D341Med (cell line): ENCODE measurements at regions not wholly inside any gene's neighbourhood (a gene's known extent, or its start where the extent isn't known, plus 50 kb on each side); places are given as distances from the start of the nearest gene placed in this dataset.

Experiments
- DNase-seq: peaks from one replicate; pipeline ENCODE4 v3.0.0; 2012; ENCODE audit warnings: low spot score

GRCh38 chr5:113800686-113801085 lies 287.2 kb downstream of the YTHDC2 start:
- no peak for DNase-seq

DNA sequence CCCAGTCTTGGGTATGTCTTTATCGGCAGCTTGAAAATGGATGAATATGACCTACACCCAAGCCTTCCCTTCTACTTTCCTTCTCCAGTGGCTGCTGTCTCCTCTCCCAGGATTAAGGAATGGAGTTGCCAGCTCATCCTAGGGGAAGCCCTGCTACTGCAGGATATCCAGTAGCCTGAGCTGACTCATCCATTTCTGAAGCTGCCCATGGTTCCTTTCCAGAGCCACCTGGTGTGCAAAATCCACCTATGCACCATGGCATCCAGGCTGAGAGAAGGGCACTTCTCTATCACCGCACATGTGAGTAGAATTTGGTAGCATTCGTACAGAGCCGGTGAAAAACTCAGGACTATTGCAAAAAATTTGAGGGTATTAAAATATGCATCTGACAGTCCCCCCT lies 290.8 kb downstream of the YTHDC2 start:
- no peak for DNase-seq

DNA sequence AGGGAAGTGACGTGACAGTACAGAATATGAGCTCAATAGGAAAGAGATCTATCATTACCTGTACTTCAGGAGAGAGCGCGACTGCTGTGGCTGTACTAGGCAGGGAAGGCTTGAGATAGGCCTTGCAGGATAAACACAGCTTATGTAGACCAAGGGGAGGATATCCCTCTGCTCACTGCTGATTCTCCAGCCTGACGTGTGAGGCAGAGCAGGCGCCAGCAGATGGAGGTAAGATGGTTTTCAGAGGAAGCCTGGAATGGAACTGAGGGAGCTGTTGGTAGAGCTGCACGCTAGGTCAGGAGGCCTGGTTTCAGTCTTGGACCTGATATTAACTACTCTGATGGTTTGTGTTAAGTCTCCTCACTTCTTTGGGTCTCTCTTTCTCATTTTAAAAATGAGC lies 291.4 kb downstream of the YTHDC2 start:
- DNase-seq = no peak

DNA sequence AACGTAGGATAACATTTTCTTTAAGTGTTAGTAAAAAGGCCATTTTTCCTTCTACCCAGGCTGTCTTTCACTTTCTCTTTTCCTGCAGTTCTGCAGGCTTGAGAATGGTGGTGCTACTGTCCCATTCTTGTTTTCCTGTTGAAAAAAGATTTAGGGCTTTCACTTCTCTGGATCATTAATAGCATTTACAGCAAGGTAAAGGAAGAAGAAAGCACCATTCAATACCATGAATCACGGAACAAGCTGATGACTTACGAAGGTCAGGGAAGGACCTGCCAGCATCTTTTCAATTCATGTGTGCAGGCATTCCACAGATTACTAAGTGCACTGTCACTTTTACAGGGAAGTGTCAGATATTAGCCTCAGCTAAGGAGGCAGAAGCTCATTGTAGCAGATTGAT lies 292.8 kb downstream of the YTHDC2 start:
- DNase-seq = no peak

DNA sequence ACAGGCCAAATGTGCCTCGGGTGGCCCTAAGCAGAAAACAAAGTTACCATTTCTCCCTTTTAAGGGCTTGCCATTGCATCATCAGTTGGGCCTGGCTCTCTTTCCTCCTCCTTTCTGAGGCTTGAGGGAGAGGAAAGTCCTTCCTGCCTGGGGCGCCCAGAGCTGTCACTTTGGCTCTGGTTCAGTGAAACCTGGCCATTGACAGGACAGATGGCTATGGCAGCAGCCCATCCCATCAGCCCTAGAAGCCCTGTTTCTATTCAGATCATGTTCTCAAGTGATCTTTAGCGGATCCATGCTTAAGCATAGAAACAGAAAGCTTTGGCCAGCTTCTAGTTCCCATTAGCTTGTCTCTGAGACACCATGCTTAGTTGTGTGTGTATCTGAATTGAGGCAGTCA lies 293.4 kb downstream of the YTHDC2 start:
- DNase-seq = no peak

DNA sequence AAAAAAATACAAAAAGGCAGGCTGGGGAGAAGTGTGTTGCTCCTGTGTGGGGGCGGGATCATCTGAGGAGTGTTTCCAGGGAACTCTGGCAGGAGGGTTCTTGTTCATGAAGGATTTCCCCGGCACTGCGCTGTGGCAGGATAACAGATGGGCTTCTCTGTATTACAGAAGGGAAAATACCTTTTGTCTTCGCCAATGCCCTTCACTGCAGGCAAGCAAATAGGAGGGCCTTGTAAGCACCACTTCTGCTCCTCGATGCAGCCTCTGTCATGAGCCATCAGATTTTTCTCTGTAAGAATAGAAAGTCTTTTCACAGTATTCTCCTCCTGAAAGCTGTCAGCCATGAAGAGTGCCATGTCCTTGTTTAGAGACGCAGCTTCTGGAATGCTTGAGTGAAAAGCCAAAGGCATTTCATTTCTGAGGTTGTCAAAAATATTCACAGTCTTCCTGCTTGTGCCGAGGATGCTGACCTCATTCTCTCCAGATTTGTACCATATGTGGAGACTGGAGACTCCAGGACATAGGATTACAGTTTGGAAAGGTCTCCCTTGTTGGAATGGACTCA lies 294.0 kb downstream of the YTHDC2 start:
- DNase-seq = no peak

- no peak for DNase-seq
Measured at GRCh38 chr5:113808956-113809355, 295.5 kb downstream of the YTHDC2 start.

GRCh38 chr5:113809626-113810025 lies 296.1 kb downstream of the YTHDC2 start:
- no peak for DNase-seq

GRCh38 chr5:113813466-113813865 lies 300.0 kb downstream of the YTHDC2 start:
- DNase-seq = no peak

DNA sequence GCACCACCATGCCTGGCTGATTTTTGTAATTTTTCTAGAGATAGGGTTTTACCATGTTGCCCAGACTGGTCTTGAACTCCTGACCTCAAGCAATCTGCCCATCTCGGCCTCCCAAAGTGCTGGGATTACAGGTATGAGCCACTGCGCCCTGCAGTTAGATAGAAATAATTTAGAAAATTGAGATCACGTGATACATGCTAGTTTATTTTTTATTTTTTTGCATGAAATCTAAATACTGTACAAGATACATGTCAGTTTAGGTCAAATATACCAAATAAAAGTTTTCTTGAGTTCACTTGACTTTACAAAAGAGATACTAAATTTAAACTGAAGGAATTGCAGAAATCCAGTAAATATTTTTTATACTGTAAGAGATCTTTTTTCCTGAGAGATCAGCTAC lies 304.2 kb downstream of the YTHDC2 start:
- DNase-seq = no peak

DNA sequence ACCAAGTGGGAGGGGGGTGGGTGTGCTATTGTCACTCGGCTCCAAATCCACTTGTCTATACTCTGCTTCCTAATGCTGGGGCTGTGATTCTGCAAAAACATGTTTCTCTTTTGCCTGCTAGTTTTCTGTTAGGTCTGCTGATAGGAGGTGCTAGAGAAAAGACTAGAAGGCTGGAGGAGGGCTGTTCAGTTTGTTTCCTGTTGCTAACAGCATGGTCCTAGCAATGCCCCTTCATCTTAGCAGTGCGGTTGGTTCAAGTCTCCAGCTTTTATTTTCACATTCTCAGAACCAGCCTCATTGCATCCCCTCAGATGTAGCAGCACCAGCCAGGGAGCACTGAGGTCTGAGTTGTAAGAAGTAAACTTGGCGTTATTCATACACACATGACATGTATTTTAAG lies 310.2 kb downstream of the YTHDC2 start:
- DNase-seq = no peak

GRCh38 chr5:113824307-113824706 lies 310.8 kb downstream of the YTHDC2 start:
- DNase-seq = no peak

DNA sequence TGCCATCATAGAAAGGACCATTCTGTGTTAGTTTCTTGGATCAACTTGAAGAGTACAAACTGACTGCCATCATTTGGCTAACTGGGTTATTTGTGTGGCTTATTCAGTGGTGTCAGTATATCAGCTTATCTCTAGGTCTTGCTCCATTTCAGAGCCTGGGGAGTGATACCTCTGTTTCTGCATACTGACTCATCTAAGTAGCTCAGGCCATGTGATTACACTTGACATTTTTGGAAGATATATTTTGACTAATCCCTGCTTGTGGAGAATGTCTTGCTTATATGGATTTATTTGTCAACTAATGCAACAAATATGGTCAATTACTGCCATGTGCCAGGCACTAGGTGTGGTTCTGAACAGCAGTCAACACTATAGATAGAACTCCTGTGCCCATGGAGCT lies 311.7 kb downstream of the YTHDC2 start:
- DNase-seq = no peak

DNA sequence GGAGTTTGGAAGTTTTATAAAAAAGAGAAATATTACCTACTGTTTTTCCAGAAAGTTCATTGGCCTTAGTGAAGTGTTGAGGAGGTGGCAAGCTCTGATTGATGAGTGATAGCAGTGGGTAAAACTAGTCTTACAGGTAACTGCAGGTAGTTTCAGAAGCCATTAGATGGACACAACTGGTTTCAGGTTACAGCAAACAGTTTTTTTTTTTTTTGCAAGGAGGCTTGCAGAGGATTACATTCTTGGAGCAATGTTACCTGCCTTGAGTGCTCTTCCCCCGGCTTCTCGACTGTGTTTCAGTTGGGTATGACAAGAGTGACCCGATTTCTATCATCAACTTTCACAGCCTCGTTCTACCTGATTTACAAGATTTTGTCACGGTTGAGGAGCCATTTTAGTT lies 333.4 kb downstream of the YTHDC2 start:
- no peak for DNase-seq

- DNase-seq = no peak
Measured at GRCh38 chr5:113864437-113864836, 350.9 kb downstream of the YTHDC2 start.

DNA sequence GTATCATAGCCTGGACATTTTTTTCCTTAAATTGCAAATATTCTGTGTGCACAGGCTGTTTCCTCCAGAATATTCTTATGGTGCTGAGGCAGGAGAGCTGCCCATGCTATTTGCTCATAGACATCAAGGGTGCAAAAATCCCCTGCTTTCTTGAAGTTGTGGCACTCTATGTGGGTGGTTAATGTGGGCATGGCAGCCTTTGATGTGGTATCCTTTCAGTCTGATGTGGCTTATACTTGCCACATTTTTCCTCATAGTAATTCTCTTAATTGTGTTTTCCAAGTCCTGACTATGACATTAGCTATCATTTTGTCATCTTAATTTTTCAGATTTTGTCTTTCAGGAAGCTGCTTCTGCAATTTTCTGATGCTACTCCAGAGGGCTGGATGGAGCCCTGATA lies 353.3 kb downstream of the YTHDC2 start:
- DNase-seq = no peak

DNA sequence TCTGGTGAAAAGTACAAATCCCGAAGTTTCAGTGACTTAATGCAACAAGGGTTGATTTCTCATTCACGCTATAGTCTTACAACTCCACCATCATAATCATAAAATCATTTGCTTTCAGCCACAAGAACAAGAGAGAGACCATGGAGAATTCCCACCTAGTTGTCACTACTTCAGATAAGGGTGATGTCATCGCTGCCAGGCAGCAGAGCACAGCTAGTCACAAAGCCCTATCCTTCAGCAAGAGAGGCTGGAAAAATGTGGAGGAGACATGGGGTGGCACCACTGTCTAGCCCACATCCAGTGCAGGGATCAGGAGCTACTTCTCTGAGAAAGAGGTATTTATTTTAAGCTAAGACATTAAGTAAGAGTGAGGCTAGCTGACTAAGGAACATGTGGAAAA lies 356.1 kb downstream of the YTHDC2 start:
- no peak for DNase-seq

DNA sequence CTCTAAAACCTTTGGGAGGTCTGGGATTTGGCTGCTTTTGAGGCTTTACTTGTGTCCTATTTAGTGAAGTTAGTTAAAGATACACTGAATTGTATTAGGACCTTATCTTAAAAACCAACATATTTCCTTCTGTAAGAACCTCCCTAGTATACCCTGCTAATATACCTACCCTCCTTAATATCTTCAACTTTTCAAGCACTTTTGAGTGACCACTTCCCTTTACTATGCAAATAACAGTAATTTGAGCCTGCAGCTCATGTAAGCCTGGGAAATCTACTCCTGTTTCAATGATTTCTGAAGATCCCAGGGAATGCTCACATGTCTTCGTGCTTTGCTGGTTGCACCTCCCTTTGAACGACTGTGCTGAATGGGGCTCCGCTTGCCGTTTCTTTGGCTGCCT lies 358.5 kb downstream of the YTHDC2 start:
- no peak for DNase-seq

DNA sequence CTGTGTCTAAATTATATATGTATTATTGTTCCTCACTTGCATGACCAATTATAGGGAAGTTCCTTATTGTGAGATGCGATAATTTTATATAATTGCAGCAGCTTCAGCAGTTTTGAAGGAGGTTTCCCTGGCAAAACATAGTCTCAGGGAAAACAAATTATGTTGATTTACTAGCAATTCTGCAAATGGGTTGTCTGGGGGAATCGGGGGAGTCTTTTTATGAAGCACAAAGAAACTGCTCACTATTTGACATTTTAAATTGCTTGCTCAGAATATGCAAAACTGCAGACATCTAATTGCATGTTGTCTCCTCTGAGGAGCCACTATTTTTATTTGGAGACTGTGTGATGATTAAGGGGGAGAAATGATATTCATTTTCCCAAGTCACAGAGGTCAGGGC lies 361.6 kb downstream of the YTHDC2 start:
- DNase-seq = no peak

DNA sequence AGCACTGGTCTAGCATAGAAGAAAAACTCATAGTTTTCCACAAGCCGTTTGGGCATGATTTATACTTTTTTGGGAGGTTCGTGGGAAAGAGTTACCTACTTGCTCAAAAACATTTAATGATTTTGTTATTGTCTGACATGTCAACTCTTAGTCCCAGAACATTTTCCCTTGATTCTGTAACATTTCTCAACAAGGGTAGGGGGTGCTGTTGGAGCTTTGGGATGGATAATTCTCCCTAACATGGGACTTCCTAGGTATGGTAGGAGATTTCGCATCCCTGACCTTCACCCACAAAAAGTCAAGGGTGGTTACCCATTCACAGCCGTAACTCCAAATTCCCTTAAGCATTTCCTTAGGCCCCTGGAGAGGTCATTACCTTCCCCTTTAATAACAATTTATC lies 378.0 kb downstream of the YTHDC2 start:
- no peak for DNase-seq

DNA sequence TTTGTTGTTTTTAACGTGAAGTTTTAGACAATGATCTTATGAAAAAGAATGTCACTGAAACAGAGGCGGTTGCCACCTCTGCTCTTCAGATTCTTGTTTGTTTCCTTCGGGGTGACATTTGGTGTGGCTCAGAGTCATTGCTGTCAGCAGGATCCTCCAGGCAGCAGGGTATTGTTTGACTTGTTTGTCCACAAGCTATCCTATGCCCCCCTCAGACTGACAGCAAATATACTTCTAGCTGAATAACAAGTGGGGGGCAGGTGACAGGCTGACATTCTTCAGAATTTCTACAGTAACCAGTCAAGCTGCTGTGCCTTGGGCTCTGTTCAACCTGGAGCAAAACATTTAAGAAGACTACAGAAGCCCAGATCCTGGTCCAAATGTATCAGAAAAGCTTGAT lies 383.3 kb downstream of the YTHDC2 start:
- no peak for DNase-seq

DNA sequence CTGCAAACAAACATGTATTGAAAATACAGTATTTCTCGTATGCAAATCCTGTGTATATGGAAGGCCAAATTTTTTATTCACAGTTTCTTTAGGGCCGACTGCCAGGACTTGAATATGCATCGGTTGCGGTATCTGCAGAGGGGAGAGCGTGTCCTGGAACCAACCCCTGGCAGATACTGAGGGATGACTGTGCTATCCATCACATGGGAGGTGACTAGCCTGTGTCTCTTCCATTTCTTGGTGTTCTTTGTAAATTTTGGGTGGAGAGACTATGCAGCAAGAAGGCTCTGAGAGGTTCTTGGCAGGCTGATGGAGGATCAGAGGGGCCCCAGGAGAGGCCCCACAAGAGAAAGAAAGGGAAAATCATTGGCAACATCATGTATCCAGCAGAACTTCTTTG lies 384.3 kb downstream of the YTHDC2 start:
- no peak for DNase-seq

GRCh38 chr5:113900141-113900540 lies 386.6 kb downstream of the YTHDC2 start:
- DNase-seq = no peak

- DNase-seq = no peak
Measured at GRCh38 chr5:113900816-113901215, 387.3 kb downstream of the YTHDC2 start.

- DNase-seq = no peak
Measured at GRCh38 chr5:113901718-113902117, 388.2 kb downstream of the YTHDC2 start.
